ENCODE measurements at regions not wholly inside any gene's neighbourhood (a gene's known extent, or its start where the extent isn't known, plus 50 kb on each side); places are given as distances from the start of the nearest gene placed in this dataset.

- H3K27ac ChIP-seq, result no peak overlapping the region
- in situ Hi-C loops (cut with MboI), result no loop called here
- no peaks in the 10 kb centered on the region for H3K27me3 ChIP-seq (replicated peaks; ENCODE audit: insufficient read depth)
- H3K9me3 ChIP-seq (ENCODE audit: low read depth), result no peaks in the 10 kb centered on the region
- H3K36me3 ChIP-seq (ENCODE audit: low read depth), result no peaks in the 10 kb centered on the region
- no peaks in the 10 kb centered on the region for H4K20me1 ChIP-seq (ENCODE audit: insufficient read depth)
- TF ChIP-seq EZH2phosphoT487 (IDR thresholded peaks at IDR 0.05; ENCODE audit: insufficient read depth, low read depth) (no peak), EZH2 (IDR thresholded peaks at IDR 0.05; ENCODE audit: insufficient read depth, poor library complexity, severe bottlenecking) (no peak)
- no peak overlapping the region for H3K4me2 ChIP-seq (ENCODE audit: unreplicated experiment)
- H3K9ac ChIP-seq, result no peak overlapping the region
- no peak for DNase-seq
- no peak overlapping the region for H3K4me3 ChIP-seq
- WGBS, 2 experiments (ENCODE audit: low coverage in 1 of 2, low lambda C conversion rate in 2 of 2, missing lambda C conversion rate in 2 of 2), result 8 to 13% methylated on average over 3 of the region's 3 CpGs
- no peaks in the 10 kb centered on the region for H3F3A ChIP-seq (ENCODE audit: insufficient read depth)
- no peak overlapping the region for H2AFZ ChIP-seq
- no peaks in the 10 kb centered on the region for H3K9me2 ChIP-seq (ENCODE audit: insufficient read depth)
- no peaks in the 10 kb centered on the region for H3K79me2 ChIP-seq (ENCODE audit: insufficient read depth)
- no peaks in the 10 kb centered on the region for H3K4me1 ChIP-seq (ENCODE audit: insufficient read depth)
Measured at GRCh38 chr6:95830859-95831557, 184.8 kb upstream of the FUT9 start.

- H3K9me2 ChIP-seq (ENCODE audit: insufficient read depth), result no peaks in the 10 kb centered on the region
- H3K4me1 ChIP-seq (ENCODE audit: insufficient read depth), result no peaks in the 10 kb centered on the region
- peaks cover 5% of the 10 kb centered on the region for H3K9me3 ChIP-seq (ENCODE audit: low read depth)
- H3K4me3 ChIP-seq, result no peak overlapping the region
- no peak for DNase-seq
- no peak overlapping the region for H3K27ac ChIP-seq
- in situ Hi-C loops (cut with MboI), result no loop called here
- TF ChIP-seq EZH2 (IDR thresholded peaks at IDR 0.05; ENCODE audit: insufficient read depth, poor library complexity, severe bottlenecking), result no peak
- no peak for TF ChIP-seq EZH2phosphoT487 (IDR thresholded peaks at IDR 0.05; ENCODE audit: insufficient read depth, low read depth)
- H3K9ac ChIP-seq, result no peak overlapping the region
- no peak overlapping the region for H3K4me2 ChIP-seq (ENCODE audit: unreplicated experiment)
- H2AFZ ChIP-seq, result no peak overlapping the region
- H4K20me1 ChIP-seq (ENCODE audit: insufficient read depth), result no peaks in the 10 kb centered on the region
- no peaks in the 10 kb centered on the region for H3F3A ChIP-seq (ENCODE audit: insufficient read depth)
- H3K79me2 ChIP-seq (ENCODE audit: insufficient read depth), result no peaks in the 10 kb centered on the region
- no peaks in the 10 kb centered on the region for H3K27me3 ChIP-seq (replicated peaks; ENCODE audit: insufficient read depth)
- H3K36me3 ChIP-seq (ENCODE audit: low read depth), result no peaks in the 10 kb centered on the region
Measured at GRCh38 chr6:95837890-95838289, 177.9 kb upstream of the FUT9 start.

- H3K79me2 ChIP-seq (ENCODE audit: insufficient read depth), result no peaks in the 10 kb centered on the region
- H3K27ac ChIP-seq, result no peak overlapping the region
- no peak overlapping the region for H3K4me2 ChIP-seq (ENCODE audit: unreplicated experiment)
- H3K9ac ChIP-seq, result no peak overlapping the region
- in situ Hi-C loops (cut with MboI), result no loop called here
- no peak overlapping the region for H3K4me3 ChIP-seq
- H3F3A ChIP-seq (ENCODE audit: insufficient read depth), result no peaks in the 10 kb centered on the region
- H3K4me1 ChIP-seq (ENCODE audit: insufficient read depth), result no peaks in the 10 kb centered on the region
- no peaks in the 10 kb centered on the region; the same call in 1 of the 2 replicates for H3K9me2 ChIP-seq (ENCODE audit: insufficient read depth)
- H3K36me3 ChIP-seq (ENCODE audit: low read depth), result no peaks in the 10 kb centered on the region
- peaks cover 5% of the 10 kb centered on the region for H3K9me3 ChIP-seq (ENCODE audit: low read depth)
- H2AFZ ChIP-seq, result no peak overlapping the region
- DNase-seq, result no peak
- no peaks in the 10 kb centered on the region for H3K27me3 ChIP-seq (replicated peaks; ENCODE audit: insufficient read depth)
- no peak for TF ChIP-seq EZH2 (IDR thresholded peaks at IDR 0.05; ENCODE audit: insufficient read depth, poor library complexity, severe bottlenecking)
- TF ChIP-seq EZH2phosphoT487 (IDR thresholded peaks at IDR 0.05; ENCODE audit: insufficient read depth, low read depth), result no peak
- no peaks in the 10 kb centered on the region for H4K20me1 ChIP-seq (ENCODE audit: insufficient read depth)
Measured at GRCh38 chr6:95841560-95841959, 174.2 kb upstream of the FUT9 start.

GRCh38 chr6:95846652-95847051 lies 169.1 kb upstream of the FUT9 start:
- in situ Hi-C loops (cut with MboI), result no loop called here
- Histone ChIP-seq H3K9me2 (ENCODE audit: insufficient read depth) (no peaks in the 10 kb centered on the region; the same call in 1 of the 2 replicates), H3K9me3 (ENCODE audit: low read depth) (peaks cover 5% of the 10 kb centered on the region), H3K4me1 (ENCODE audit: insufficient read depth) (no peaks in the 10 kb centered on the region), H3K4me2 (ENCODE audit: unreplicated experiment) (no peak overlapping the region), H3F3A (ENCODE audit: insufficient read depth) (no peaks in the 10 kb centered on the region), H3K36me3 (ENCODE audit: low read depth) (no peaks in the 10 kb centered on the region), H3K27me3 (replicated peaks; ENCODE audit: insufficient read depth) (no peaks in the 10 kb centered on the region), H4K20me1 (ENCODE audit: insufficient read depth) (no peaks in the 10 kb centered on the region), H3K27ac (no peak overlapping the region), H3K79me2 (ENCODE audit: insufficient read depth) (no peaks in the 10 kb centered on the region), H3K4me3 (no peak overlapping the region), H2AFZ (no peak overlapping the region), H3K9ac (no peak overlapping the region)
- TF ChIP-seq EZH2phosphoT487 (IDR thresholded peaks at IDR 0.05; ENCODE audit: insufficient read depth, low read depth) (no peak), EZH2 (IDR thresholded peaks at IDR 0.05; ENCODE audit: insufficient read depth, poor library complexity, severe bottlenecking) (no peak)
- DNase-seq, result no peak
- WGBS, 2 experiments (ENCODE audit: low coverage in 1 of 2, low lambda C conversion rate in 2 of 2, missing lambda C conversion rate in 2 of 2), result 14 to 19% methylated on average over 2 of the region's 2 CpGs

- no peak for DNase-seq
- no peak overlapping the region for H3K27ac ChIP-seq
- H3K9me2 ChIP-seq (ENCODE audit: insufficient read depth), result no peaks in the 10 kb centered on the region; the same call in 1 of the 2 replicates
- no peaks in the 10 kb centered on the region for H3K79me2 ChIP-seq (ENCODE audit: insufficient read depth)
- H3K36me3 ChIP-seq (ENCODE audit: low read depth), result no peaks in the 10 kb centered on the region
- H3K4me2 ChIP-seq (ENCODE audit: unreplicated experiment), result no peak overlapping the region
- WGBS, 2 experiments (ENCODE audit: low coverage in 1 of 2, low lambda C conversion rate in 2 of 2, missing lambda C conversion rate in 2 of 2), result 24 to 34% methylated on average over 3 of the region's 3 CpGs
- in situ Hi-C loops (cut with MboI), result no loop called here
- peaks cover 5% of the 10 kb centered on the region for H3K9me3 ChIP-seq (ENCODE audit: low read depth)
- TF ChIP-seq EZH2phosphoT487 (IDR thresholded peaks at IDR 0.05; ENCODE audit: insufficient read depth, low read depth), result no peak
- TF ChIP-seq EZH2 (IDR thresholded peaks at IDR 0.05; ENCODE audit: insufficient read depth, poor library complexity, severe bottlenecking), result no peak
- H3K27me3 ChIP-seq (replicated peaks; ENCODE audit: insufficient read depth), result no peaks in the 10 kb centered on the region
- no peak overlapping the region for H2AFZ ChIP-seq
- H3K4me1 ChIP-seq (ENCODE audit: insufficient read depth), result no peaks in the 10 kb centered on the region
- H3K4me3 ChIP-seq, result no peak overlapping the region
- no peaks in the 10 kb centered on the region for H4K20me1 ChIP-seq (ENCODE audit: insufficient read depth)
- H3K9ac ChIP-seq, result no peak overlapping the region
- no peaks in the 10 kb centered on the region for H3F3A ChIP-seq (ENCODE audit: insufficient read depth)
Measured at GRCh38 chr6:95847061-95847460, 168.7 kb upstream of the FUT9 start.
